Neural progenitor cell (in vitro differentiated cells): ENCODE measurements at regions not wholly inside any gene's neighbourhood (a gene's known extent, or its start where the extent isn't known, plus 50 kb on each side); places are given as distances from the start of the nearest gene placed in this dataset.
A peak's percentile ranks its signal among the peaks of the same experiment; 100 is the strongest.

ENCODE experiments used
- DNase-seq: peaks from one replicate; pipeline ENCODE4 v3.0.0-alpha.2; 2016; ENCODE audit warnings: low spot score
- H2AFZ ChIP-seq: fragments of 200-600 bp; sonication (generic); replicated peaks from 2 replicates; pipeline ENCODE4 v1.6.1; 2016; ENCODE audit warnings: antibody characterized with exemption
- H3F3A ChIP-seq: fragments of 200-600 bp; sonication (generic); 2 replicates; pipeline ENCODE4 v1.6.1; 2016; ENCODE audit warnings: antibody characterized with exemption, low read depth
- H3K27ac ChIP-seq: fragments of 200-600 bp; sonication (generic); 2 replicates; pipeline ENCODE4 v1.5.1; 2016; ENCODE audit warnings: mild to moderate bottlenecking
- H3K27me3 ChIP-seq: fragments of 200-600 bp; sonication (generic); 2 replicates; pipeline ENCODE4 v1.6.1; 2016; ENCODE audit warnings: mild to moderate bottlenecking, moderate library complexity
- H3K36me3 ChIP-seq: fragments of 200-600 bp; sonication (generic); 2 replicates; pipeline ENCODE4 v1.5.1; 2016
- H3K4me1 ChIP-seq: fragments of 200-600 bp; sonication (generic); 2 replicates; pipeline ENCODE4 v1.6.1; 2016; ENCODE audit warnings: mixed run types
- H3K4me2 ChIP-seq: fragments of 200-600 bp; sonication (generic); 2 replicates; pipeline ENCODE4 v1.6.1; 2016
- H3K4me3 ChIP-seq: fragments of 200-600 bp; sonication (generic); 2 replicates; pipeline ENCODE4 v1.5.1; 2016
- H3K79me2 ChIP-seq: fragments of 200-600 bp; sonication (generic); 2 replicates; pipeline ENCODE4 v1.6.1; 2016; ENCODE audit warnings: low read depth
- H3K9ac ChIP-seq: fragments of 200-600 bp; sonication (generic); 2 replicates; pipeline ENCODE4 v1.6.1; 2016
- H3K9me3 ChIP-seq: fragments of 200-600 bp; sonication (generic); 2 replicates; pipeline ENCODE4 v1.5.1; 2016; ENCODE audit warnings: low read depth
- H4K20me1 ChIP-seq: fragments of 200-600 bp; sonication (generic); 2 replicates; pipeline ENCODE4 v1.6.1; 2016; ENCODE audit warnings: low read depth
- H3K27ac Mint-ChIP-seq: 3 replicates; pipeline ENCODE4 v1.8.0; 2021; ENCODE audit warnings: mixed read lengths
- H3K27me3 Mint-ChIP-seq: 2 replicates; pipeline ENCODE4 v1.8.0; 2022; ENCODE audit warnings: low read depth, mild to moderate bottlenecking, inconsistent platforms, moderate library complexity, mixed read lengths; ENCODE audit not compliant: insufficient read depth
- H3K36me3 Mint-ChIP-seq: 3 replicates; pipeline ENCODE4 v1.8.0; 2021; ENCODE audit warnings: mixed read lengths
- H3K4me1 Mint-ChIP-seq: 3 replicates; pipeline ENCODE4 v1.8.0; 2021; ENCODE audit warnings: mixed read lengths
- H3K4me3 Mint-ChIP-seq: 3 replicates; pipeline ENCODE4 v1.8.0; 2021; ENCODE audit warnings: mild to moderate bottlenecking, moderate library complexity, mixed read lengths
- H3K9me3 Mint-ChIP-seq: 3 replicates; pipeline ENCODE4 v1.8.0; 2020; ENCODE audit warnings: mixed read lengths
- CTCF ChIP-seq: fragments of 200-600 bp; sonication (generic); IDR thresholded peaks from 2 replicates; pipeline ENCODE4 v1.5.1; 2017; ENCODE audit warnings: antibody characterized with exemption, mild to moderate bottlenecking
- EZH2 ChIP-seq: fragments of 200-600 bp; sonication (generic); IDR thresholded peaks from 2 replicates; pipeline ENCODE4 v1.6.1; 2017; ENCODE audit warnings: antibody characterized with exemption, mild to moderate bottlenecking, moderate library complexity
- EZH2phosphoT487 ChIP-seq: fragments of 200-600 bp; sonication (generic); IDR thresholded peaks from 2 replicates; pipeline ENCODE4 v1.6.1; 2017; ENCODE audit warnings: antibody characterized with exemption

GRCh38 chr12:124655048-124655697, 87.8 kb upstream of the NCOR2 start:
- Histone ChIP-seq H3K4me2 (peak overlapping the region; percentile 23), H3K27me3 (no peaks in the 10 kb centered on the region), H3K4me3 (no peak overlapping the region), H3F3A (peaks cover 13% of the 10 kb centered on the region), H3K27ac (no peak overlapping the region), H4K20me1 (no peaks in the 10 kb centered on the region), H3K36me3 (no peaks in the 10 kb centered on the region), H3K4me1 (peaks cover 7% of the 10 kb centered on the region), H2AFZ (no peak overlapping the region), H3K9me3 (no peaks in the 10 kb centered on the region), H3K9ac (no peak overlapping the region), H3K79me2 (no peaks in the 10 kb centered on the region)
- no peak overlapping the region for H3K27ac Mint-ChIP-seq
- no peak for DNase-seq
- H3K9me3 Mint-ChIP-seq: peaks cover 7% of the 10 kb centered on the region
- H3K36me3 Mint-ChIP-seq: no peaks in the 10 kb centered on the region
- H3K4me3 Mint-ChIP-seq: peak overlapping the region; percentile 27
- H3K27me3 Mint-ChIP-seq: peaks cover 42% of the 10 kb centered on the region
- TF ChIP-seq CTCF (no peak), EZH2phosphoT487 (no peak), EZH2 (no peak)
- H3K4me1 Mint-ChIP-seq: peaks cover 30% of the 10 kb centered on the region

GRCh38 chr12:124654666-124655047, 87.2 kb upstream of the NCOR2 start:
- Mint-ChIP-seq H3K4me3 (peak overlapping the region; percentile 27), H3K27ac (no peak overlapping the region), H3K9me3 (peaks cover 7% of the 10 kb centered on the region), H3K4me1 (peaks cover 30% of the 10 kb centered on the region), H3K27me3 (peaks cover 36% of the 10 kb centered on the region), H3K36me3 (no peaks in the 10 kb centered on the region)
- H3K27ac ChIP-seq: no peak overlapping the region
- H3K4me2 ChIP-seq: no peak overlapping the region
- peaks cover 7% of the 10 kb centered on the region for H3K4me1 ChIP-seq
- H3K9ac ChIP-seq: no peak overlapping the region
- no peaks in the 10 kb centered on the region for H3K79me2 ChIP-seq
- DNase-seq: no peak
- no peak overlapping the region for H3K4me3 ChIP-seq
- H3K27me3 ChIP-seq: no peaks in the 10 kb centered on the region
- peaks cover 13% of the 10 kb centered on the region for H3F3A ChIP-seq
- no peaks in the 10 kb centered on the region for H3K9me3 ChIP-seq
- no peak overlapping the region for H2AFZ ChIP-seq
- no peaks in the 10 kb centered on the region for H3K36me3 ChIP-seq
- no peaks in the 10 kb centered on the region for H4K20me1 ChIP-seq
- no peak for TF ChIP-seq EZH2
- no peak for TF ChIP-seq CTCF
- no peak for TF ChIP-seq EZH2phosphoT487

GRCh38 chr12:124653169-124653931, 85.9 kb upstream of the NCOR2 start:
- Histone ChIP-seq H3K9me3 (peaks cover 9% of the 10 kb centered on the region), H3K27me3 (no peaks in the 10 kb centered on the region), H3F3A (peaks cover 13% of the 10 kb centered on the region), H4K20me1 (no peaks in the 10 kb centered on the region), H3K36me3 (no peaks in the 10 kb centered on the region), H3K27ac (no peak overlapping the region), H3K4me3 (no peak overlapping the region), H3K79me2 (no peaks in the 10 kb centered on the region), H2AFZ (no peak overlapping the region), H3K4me1 (peaks cover 7% of the 10 kb centered on the region), H3K9ac (no peak overlapping the region), H3K4me2 (no peak overlapping the region)
- H3K4me1 Mint-ChIP-seq: peaks cover 30% of the 10 kb centered on the region
- TF ChIP-seq EZH2 (no peak), CTCF (no peak), EZH2phosphoT487 (no peak)
- H3K9me3 Mint-ChIP-seq: peaks cover 15% of the 10 kb centered on the region
- DNase-seq: no peak
- no peaks in the 10 kb centered on the region for H3K36me3 Mint-ChIP-seq
- no peak overlapping the region for H3K4me3 Mint-ChIP-seq
- peaks cover 28% of the 10 kb centered on the region for H3K27me3 Mint-ChIP-seq
- H3K27ac Mint-ChIP-seq: no peak overlapping the region
